ENCODE measurements at regions not wholly inside any gene's neighbourhood (a gene's known extent, or its start where the extent isn't known, plus 50 kb on each side); places are given as distances from the start of the nearest gene placed in this dataset.

GRCh38 chr7:9955138-9955537 lies 1018.5 kb upstream of the PHF14 start:
- no peak for DNase-seq (ENCODE audit: extremely low read depth in 1 of 2, low read depth in 1 of 2)

- DNase-seq (ENCODE audit: extremely low read depth in 1 of 2, low read depth in 1 of 2) = no peak
Observed at GRCh38 chr7:9958486-9958885, 1015.2 kb upstream of the PHF14 start.

GRCh38 chr7:9960460-9960859 lies 1013.2 kb upstream of the PHF14 start:
- DNase-seq (ENCODE audit: extremely low read depth in 1 of 2, low read depth in 1 of 2) = no peak

- no peak for DNase-seq (ENCODE audit: extremely low read depth in 1 of 2, low read depth in 1 of 2)
Observed at GRCh38 chr7:9961161-9961922, 1012.3 kb upstream of the PHF14 start.

- DNase-seq (ENCODE audit: extremely low read depth in 1 of 2, low read depth in 1 of 2) = no peak
Observed at GRCh38 chr7:9962742-9963141, 1010.9 kb upstream of the PHF14 start.

GRCh38 chr7:9978106-9979064 lies 995.3 kb upstream of the PHF14 start:
- no peak for DNase-seq (ENCODE audit: extremely low read depth in 1 of 2, low read depth in 1 of 2)

- no peak for DNase-seq (ENCODE audit: extremely low read depth in 1 of 2, low read depth in 1 of 2)
Observed at GRCh38 chr7:9981742-9982349, 991.8 kb upstream of the PHF14 start.

GRCh38 chr7:9983048-9983447 lies 990.6 kb upstream of the PHF14 start:
- no peak for DNase-seq (ENCODE audit: extremely low read depth in 1 of 2, low read depth in 1 of 2)

GRCh38 chr7:10015687-10016086 lies 958.0 kb upstream of the PHF14 start:
- no peak for DNase-seq (ENCODE audit: extremely low read depth in 1 of 2, low read depth in 1 of 2)

- DNase-seq (ENCODE audit: extremely low read depth in 1 of 2, low read depth in 1 of 2) = no peak
Observed at GRCh38 chr7:10022480-10022879, 951.2 kb upstream of the PHF14 start.

GRCh38 chr7:10022957-10023356 lies 950.7 kb upstream of the PHF14 start:
- DNase-seq (ENCODE audit: extremely low read depth in 1 of 2, low read depth in 1 of 2) = no peak

- no peak for DNase-seq (ENCODE audit: extremely low read depth in 1 of 2, low read depth in 1 of 2)
Observed at GRCh38 chr7:10034843-10035556, 938.7 kb upstream of the PHF14 start.

- DNase-seq (ENCODE audit: extremely low read depth in 1 of 2, low read depth in 1 of 2) = no peak
Observed at GRCh38 chr7:10036693-10037092, 937.0 kb upstream of the PHF14 start.

- no peak for DNase-seq (ENCODE audit: extremely low read depth in 1 of 2, low read depth in 1 of 2)
Observed at GRCh38 chr7:10038351-10038750, 935.3 kb upstream of the PHF14 start.

GRCh38 chr7:10040674-10041073 lies 933.0 kb upstream of the PHF14 start:
- no peak for DNase-seq (ENCODE audit: extremely low read depth in 1 of 2, low read depth in 1 of 2)

GRCh38 chr7:10070899-10071298 lies 902.8 kb upstream of the PHF14 start:
- DNase-seq (ENCODE audit: extremely low read depth in 1 of 2, low read depth in 1 of 2) = no peak

- no peak for DNase-seq (ENCODE audit: extremely low read depth in 1 of 2, low read depth in 1 of 2)
Observed at GRCh38 chr7:10075866-10076265, 897.8 kb upstream of the PHF14 start.

GRCh38 chr7:10076660-10077300 lies 896.9 kb upstream of the PHF14 start:
- DNase-seq (ENCODE audit: extremely low read depth in 1 of 2, low read depth in 1 of 2) = no peak

GRCh38 chr7:10079572-10079971 lies 894.1 kb upstream of the PHF14 start:
- DNase-seq (ENCODE audit: extremely low read depth in 1 of 2, low read depth in 1 of 2) = no peak

- no peak for DNase-seq (ENCODE audit: extremely low read depth in 1 of 2, low read depth in 1 of 2)
Observed at GRCh38 chr7:10082896-10083295, 890.8 kb upstream of the PHF14 start.
